ENCODE measurements at regions not wholly inside any gene's neighbourhood (a gene's known extent, or its start where the extent isn't known, plus 50 kb on each side); places are given as distances from the start of the nearest gene placed in this dataset.

GRCh38 chr4:24010994-24011393, 121.1 kb upstream of the PPARGC1A start (continued):
- TF ChIP-seq ASH2L (IDR thresholded peaks at IDR 0.05; ENCODE audit: low read length) (no peak), RXRA (IDR thresholded peaks at IDR 0.05; ENCODE audit: insufficient read depth, low read depth, low read length) (no peak), PHF8 (conservative IDR thresholded peaks at IDR 0.05; ENCODE audit: low read depth, low read length) (no peak), RFX5 (IDR thresholded peaks at IDR 0.05; ENCODE audit: borderline replicate concordance, low read depth, low read length) (no peak), EP300 (IDR thresholded peaks at IDR 0.05; ENCODE audit: borderline replicate concordance in 1 of 2, low read depth in 2 of 2, low read length in 2 of 2) (no peak)
